A549 (cell line): ENCODE measurements at regions not wholly inside any gene's neighbourhood (a gene's known extent, or its start where the extent isn't known, plus 50 kb on each side); places are given as distances from the start of the nearest gene placed in this dataset.

Source experiments
- ATAC-seq, 2 experiments: fragments of 200-7000 bp in 1 of 2; fragments of >200 bp in 1 of 2; cut with Nextera tagmentation in 1 of 2; cut with Tn5 transposase in 1 of 2; 3 replicates each; pipeline versions ENCODE4 v1.8.0 to v1.9.1; 2018 to 2020; ENCODE audit warnings: mild to moderate bottlenecking in 1 of 2, moderate library complexity in 1 of 2
- CTCF ChIA-PET: fragments of 300-600 bp; sonication (Branson Sonifier 250); formaldehyde crosslinking; extraction: SDS; loops from one replicate; lab custom pipeline; 2021; ENCODE audit warnings: antibody characterized with exemption, inconsistent platforms; lab: Yijun Ruan, JAX
- POLR2A ChIA-PET: fragments of 350-600 bp; formaldehyde crosslinking; extraction: SDS; loops from one replicate; lab custom pipeline; 2021; ENCODE audit warnings: antibody characterized with exemption, inconsistent platforms; lab: Yijun Ruan, JAX
- DNase-seq, 2 experiments: peaks; one replicate each; pipeline versions ENCODE4 v3.0.0 to v3.0.0-alpha.2; 2011 to 2016; ENCODE audit warnings: low read depth in 1 of 2, low spot score in 1 of 2
- FAIRE-seq: peaks from 2 replicates; lab custom pipeline; 2011; peaks lifted over from hg19 to GRCh38; lab: Jason Lieb, UNC
- H3K27ac ChIP-seq, 2 experiments: fragments of >200 bp; sonication (Bioruptor Twin); formaldehyde crosslinking; 3 replicates each; pipeline ENCODE4 v1.5.1; 2016 to 2017
- H3K4me1 ChIP-seq: fragments of >200 bp; sonication (Bioruptor Twin); formaldehyde crosslinking; 3 replicates; pipeline ENCODE4 v1.6.1; 2016
- H3K4me2 ChIP-seq: fragments of >200 bp; sonication (Bioruptor Twin); formaldehyde crosslinking; 3 replicates; pipeline ENCODE4 v1.6.1; 2016
- H3K4me3 ChIP-seq: fragments of >200 bp; sonication (Bioruptor Twin); formaldehyde crosslinking; 3 replicates; pipeline ENCODE4 v1.5.1; 2016
- H3K9me3 ChIP-seq: fragments of >200 bp; sonication (Bioruptor Twin); formaldehyde crosslinking; 3 replicates; pipeline ENCODE4 v1.6.1; 2016
- BCL3 ChIP-seq: fragments of >200 bp; sonication (Bioruptor Twin); formaldehyde crosslinking; IDR thresholded peaks from 3 replicates; pipeline ENCODE4 v1.6.1; 2016
- BHLHE40 ChIP-seq: IDR thresholded peaks from 2 replicates; pipeline ENCODE4 v1.6.1; 2012; ENCODE audit warnings: low read depth, low read length, inconsistent platforms
- CTCF ChIP-seq: fragments of >200 bp; sonication (Bioruptor Twin); formaldehyde crosslinking; IDR thresholded peaks from 3 replicates; pipeline ENCODE4 v1.5.1; 2016
- E2F6 ChIP-seq: IDR thresholded peaks from 2 replicates; pipeline ENCODE4 v1.6.1; 2012; ENCODE audit warnings: low read depth, borderline replicate concordance
- EHF ChIP-seq: fragments of 250-450 bp; sonication (Bioruptor Pico); IDR thresholded peaks from 2 replicates; pipeline ENCODE4 v1.5.0; 2020; ENCODE audit warnings: mild to moderate bottlenecking
- ELK1 ChIP-seq: fragments of 150-350 bp; IDR thresholded peaks from 2 replicates; pipeline ENCODE4 v1.6.1; 2014; ENCODE audit warnings: low read depth, mild to moderate bottlenecking, low read length
- ESRRA ChIP-seq: fragments of 150-350 bp; IDR thresholded peaks from 2 replicates; pipeline ENCODE4 v1.6.1; 2014; ENCODE audit warnings: mild to moderate bottlenecking, low read length, borderline replicate concordance
- FOSL2 ChIP-seq, 2 experiments: fragments of 450-650 bp in 1 of 2; fragments of >200 bp in 1 of 2; sonication (Bioruptor Twin) in 1 of 2; formaldehyde crosslinking; IDR thresholded peaks; 2 replicates each; pipeline versions ENCODE4 v1.5.0 to v1.6.1; 2016 to 2020; ENCODE audit warnings: mild to moderate bottlenecking in 1 of 2, moderate library complexity in 1 of 2
- GATA3 ChIP-seq: IDR thresholded peaks from 2 replicates; pipeline ENCODE4 v1.6.1; 2012; ENCODE audit warnings: borderline replicate concordance
- HES2 ChIP-seq: fragments of >200 bp; sonication (Bioruptor Twin); formaldehyde crosslinking; IDR thresholded peaks from 2 replicates; pipeline ENCODE4 v1.6.1; 2016
- HMGXB4 ChIP-seq: fragments of 250-450 bp; sonication (Bioruptor Pico); IDR thresholded peaks from 2 replicates; pipeline ENCODE4 v1.5.0; 2021; ENCODE audit warnings: mild to moderate bottlenecking, moderate library complexity, borderline replicate concordance
- HOXB13 ChIP-seq: fragments of 250-450 bp; sonication (Bioruptor Pico); IDR thresholded peaks from 2 replicates; pipeline ENCODE4 v1.5.0; 2020; ENCODE audit warnings: low read depth, mild to moderate bottlenecking, moderate library complexity
- KDM1A ChIP-seq: fragments of 200-600 bp; sonication (generic); IDR thresholded peaks from 2 replicates; pipeline ENCODE4 v1.6.1; 2016; ENCODE audit warnings: low read depth, mild to moderate bottlenecking
- MAFK ChIP-seq: fragments of 450-650 bp; IDR thresholded peaks from 2 replicates; pipeline ENCODE4 v1.6.1; 2014; ENCODE audit not compliant: partially characterized antibody
- NPAS2 ChIP-seq: fragments of 250-450 bp; sonication (Bioruptor Pico); IDR thresholded peaks from 2 replicates; pipeline ENCODE4 v1.8.0; 2022; ENCODE audit warnings: mild to moderate bottlenecking, moderate library complexity, borderline replicate concordance
- PBX3 ChIP-seq: IDR thresholded peaks from 2 replicates; pipeline ENCODE4 v1.6.1; 2012
- POLR2A ChIP-seq: IDR thresholded peaks from 2 replicates; pipeline ENCODE4 v1.6.1; 2012; ENCODE audit warnings: mild to moderate bottlenecking, low read length
- RAD21 ChIP-seq, 2 experiments: fragments of >200 bp in 1 of 2; sonication (Bioruptor Twin) in 1 of 2; formaldehyde crosslinking in 1 of 2; IDR thresholded peaks in 1 of 2; conservative IDR thresholded peaks in 1 of 2; 2 replicates in 1 of 2; 3 replicates in 1 of 2; pipeline ENCODE4 v1.6.1; 2012 to 2018; ENCODE audit warnings: inconsistent platforms in 1 of 2
- RARB ChIP-seq: fragments of 250-450 bp; sonication (Bioruptor Pico); IDR thresholded peaks from 2 replicates; pipeline ENCODE4 v1.8.0; 2021; ENCODE audit warnings: mild to moderate bottlenecking, moderate library complexity
- REST ChIP-seq: fragments of 200-600 bp; sonication (generic); IDR thresholded peaks from 2 replicates; pipeline ENCODE4 v1.6.1; 2016; ENCODE audit warnings: antibody characterized with exemption, mild to moderate bottlenecking, moderate library complexity
- RFX5 ChIP-seq: fragments of 450-650 bp; IDR thresholded peaks from 2 replicates; pipeline ENCODE4 v1.7.1; 2014; ENCODE audit warnings: antibody characterized with exemption, mild to moderate bottlenecking, moderate library complexity
- SMC3 ChIP-seq: fragments of >200 bp; sonication (Bioruptor Twin); formaldehyde crosslinking; IDR thresholded peaks from 3 replicates; pipeline ENCODE4 v1.6.1; 2018; ENCODE audit warnings: inconsistent platforms
- USF2 ChIP-seq: fragments of 450-650 bp; IDR thresholded peaks from 2 replicates; pipeline ENCODE4 v1.6.1; 2014; ENCODE audit warnings: antibody characterized with exemption
- WGBS: methylation state at CpG from one replicate; pipeline ENCODE4 v1.1.6; 2017; ENCODE audit errors: missing lambda C conversion rate; 5-methylcytosine and 5-hydroxymethylcytosine counted together

- POLR2A ChIA-PET: interaction anchor here (1.0 to 1.5 kb wide), 3 partner anchors 18 to 79 kb away, joined by 3 to 10 read pairs (median 5); no protein-coding TSS in a partner anchor
- FAIRE-seq: no peak
- WGBS: 31% methylated on average over 7 of the region's 8 CpGs
- peak overlapping the region in 1 of 2 experiments; percentile 47; a peak in 1 of 6 replicates for H3K27ac ChIP-seq
- peak; percentile 92 to 98 for ATAC-seq
- TF ChIP-seq ESRRA (no peak), RAD21 (conservative IDR thresholded peaks at IDR 0.05 in 1 of 2, IDR thresholded peaks at IDR 0.05 in 1 of 2) (peak; percentile 49 to 58; a peak in 3 of 5 replicates), HMGXB4 (no peak), CTCF (peak; percentile 36), RFX5 (no peak), RARB (CRISPR knock-in tag) (no peak), PBX3 (no peak), KDM1A (no peak), SMC3 (peak; percentile 62; the same call in 2 of the 3 replicates), GATA3 (no peak), MAFK (peak; percentile 81), FOSL2 (IDR thresholded peaks at IDR 0.05) (no peak), FOSL2 (CRISPR knock-in tag; IDR thresholded peaks at IDR 0.05) (peak; percentile 20; the same call in 1 of the 2 replicates)
- DNase-seq: peak; percentile 40 to 55
- peak overlapping the region; percentile 58 for H3K4me2 ChIP-seq
- CTCF ChIA-PET: interaction anchor here (1.2 to 6.5 kb wide), 8 partner anchors 10 to 777 kb away, joined by 4 to 47 read pairs (median 7); no protein-coding TSS in a partner anchor
- H3K9me3 ChIP-seq: no peaks in the 10 kb centered on the region
- no peak overlapping the region for H3K4me3 ChIP-seq
- peaks cover 13% of the 10 kb centered on the region; the same call in 2 of the 3 replicates for H3K4me1 ChIP-seq
These were observed 152.8 kb upstream of the ZBED5 start for GRCh38 chr11:11010624-11011127.

- H3K4me1 ChIP-seq: peaks cover 13% of the 10 kb centered on the region; the same call in 2 of the 3 replicates
- 47% methylated on average over 4 of the region's 4 CpGs for WGBS
- no peak for FAIRE-seq
- H3K27ac ChIP-seq: no peak overlapping the region
- ATAC-seq: no peak
- no peaks in the 10 kb centered on the region for H3K9me3 ChIP-seq
- H3K4me3 ChIP-seq: no peak overlapping the region
- H3K4me2 ChIP-seq: no peak overlapping the region
- ChIA-PET POLR2A (no interaction called here), CTCF (interaction anchor here (0.6 to 6.5 kb wide), 13 partner anchors 12 to 240 kb away, joined by 3 to 47 read pairs (median 4); no protein-coding TSS in a partner anchor)
- no peak for DNase-seq
- TF ChIP-seq USF2: no peak
- no peak for TF ChIP-seq REST
- TF ChIP-seq BHLHE40: no peak
- TF ChIP-seq EHF: no peak
- no peak for TF ChIP-seq BCL3
- no peak for TF ChIP-seq POLR2A
- no peak for TF ChIP-seq SMC3
- TF ChIP-seq NPAS2 (CRISPR knock-in tag): no peak
- TF ChIP-seq HES2: no peak
- TF ChIP-seq HOXB13 (CRISPR knock-in tag): no peak
- TF ChIP-seq ELK1: no peak
- no peak for TF ChIP-seq GATA3
- TF ChIP-seq E2F6: no peak
These were observed 151.3 kb upstream of the ZBED5 start for GRCh38 chr11:11009179-11009578.
